Panc1 (cell line): ENCODE measurements at regions not wholly inside any gene's neighbourhood (a gene's known extent, or its start where the extent isn't known, plus 50 kb on each side); places are given as distances from the start of the nearest gene placed in this dataset.

ENCODE experiments used
- CTCF ChIP-seq: fragments of 450-650 bp; IDR thresholded peaks from 2 replicates; pipeline ENCODE4 v1.5.1; 2017; ENCODE audit warnings: mild to moderate bottlenecking
- POLR2AphosphoS5 ChIP-seq: IDR thresholded peaks from 2 replicates; pipeline ENCODE4 v1.6.1; 2012; ENCODE audit warnings: mild to moderate bottlenecking, low read depth, low read length, moderate library complexity
- SIN3A ChIP-seq: IDR thresholded peaks from 2 replicates; pipeline ENCODE4 v1.6.1; 2012; ENCODE audit warnings: low read depth, mild to moderate bottlenecking, low read length, moderate library complexity, borderline replicate concordance; ENCODE audit not compliant: insufficient read depth
- TCF7L2 ChIP-seq: IDR thresholded peaks from 2 replicates; pipeline ENCODE4 v1.6.1; 2011; ENCODE audit warnings: mild to moderate bottlenecking, low read depth, low read length, inconsistent platforms
- TF ChIP-seq, protein P1 (sequence below), 2 experiments: IDR thresholded peaks; 2 replicates each; pipeline ENCODE4 v1.6.1; 2011 to 2012; ENCODE audit warnings: low read depth in 2 of 2, control low read depth in 1 of 2, low read length in 1 of 2, mild to moderate bottlenecking in 1 of 2, moderate library complexity in 1 of 2; ENCODE audit not compliant: insufficient read depth in 1 of 2

- TF ChIP-seq CTCF (no peak), SIN3A (no peak), POLR2AphosphoS5 (no peak), TCF7L2 (no peak)
- TF ChIP-seq, protein P1, sequence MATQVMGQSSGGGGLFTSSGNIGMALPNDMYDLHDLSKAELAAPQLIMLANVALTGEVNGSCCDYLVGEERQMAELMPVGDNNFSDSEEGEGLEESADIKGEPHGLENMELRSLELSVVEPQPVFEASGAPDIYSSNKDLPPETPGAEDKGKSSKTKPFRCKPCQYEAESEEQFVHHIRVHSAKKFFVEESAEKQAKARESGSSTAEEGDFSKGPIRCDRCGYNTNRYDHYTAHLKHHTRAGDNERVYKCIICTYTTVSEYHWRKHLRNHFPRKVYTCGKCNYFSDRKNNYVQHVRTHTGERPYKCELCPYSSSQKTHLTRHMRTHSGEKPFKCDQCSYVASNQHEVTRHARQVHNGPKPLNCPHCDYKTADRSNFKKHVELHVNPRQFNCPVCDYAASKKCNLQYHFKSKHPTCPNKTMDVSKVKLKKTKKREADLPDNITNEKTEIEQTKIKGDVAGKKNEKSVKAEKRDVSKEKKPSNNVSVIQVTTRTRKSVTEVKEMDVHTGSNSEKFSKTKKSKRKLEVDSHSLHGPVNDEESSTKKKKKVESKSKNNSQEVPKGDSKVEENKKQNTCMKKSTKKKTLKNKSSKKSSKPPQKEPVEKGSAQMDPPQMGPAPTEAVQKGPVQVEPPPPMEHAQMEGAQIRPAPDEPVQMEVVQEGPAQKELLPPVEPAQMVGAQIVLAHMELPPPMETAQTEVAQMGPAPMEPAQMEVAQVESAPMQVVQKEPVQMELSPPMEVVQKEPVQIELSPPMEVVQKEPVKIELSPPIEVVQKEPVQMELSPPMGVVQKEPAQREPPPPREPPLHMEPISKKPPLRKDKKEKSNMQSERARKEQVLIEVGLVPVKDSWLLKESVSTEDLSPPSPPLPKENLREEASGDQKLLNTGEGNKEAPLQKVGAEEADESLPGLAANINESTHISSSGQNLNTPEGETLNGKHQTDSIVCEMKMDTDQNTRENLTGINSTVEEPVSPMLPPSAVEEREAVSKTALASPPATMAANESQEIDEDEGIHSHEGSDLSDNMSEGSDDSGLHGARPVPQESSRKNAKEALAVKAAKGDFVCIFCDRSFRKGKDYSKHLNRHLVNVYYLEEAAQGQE (IDR thresholded peaks at IDR 0.05; ENCODE audit: insufficient read depth in 1 of 2, low read depth in 2 of 2, low read length in 1 of 2) = no peak
Measured at GRCh38 chr3:13185737-13186434, 112.7 kb upstream of the IQSEC1 start.
